Progenitor cell of endocrine pancreas (in vitro differentiated cells): ENCODE measurements at regions not wholly inside any gene's neighbourhood (a gene's known extent, or its start where the extent isn't known, plus 50 kb on each side); places are given as distances from the start of the nearest gene placed in this dataset.
"Not testable (repeated sequence)": the region's sequence is repeated elsewhere in the genome, so short reads cannot be mapped to it uniquely, and the experiment has no call there.

Source experiments
- DNase-seq: peaks from one replicate; pipeline ENCODE4 v3.0.0; 2021; ENCODE audit warnings: low spot score; ENCODE audit not compliant: unreplicated experiment
- H3K27ac Mint-ChIP-seq: 2 replicates; pipeline ENCODE4 v1.8.0; 2021; ENCODE audit warnings: mild to moderate bottlenecking, moderate library complexity, mixed read lengths
- H3K27me3 Mint-ChIP-seq: 2 replicates; pipeline ENCODE4 v1.8.0; 2021; ENCODE audit warnings: mixed read lengths
- H3K36me3 Mint-ChIP-seq: 2 replicates; pipeline ENCODE4 v1.8.0; 2022; ENCODE audit warnings: mixed read lengths; ENCODE audit not compliant: insufficient read depth
- H3K4me1 Mint-ChIP-seq: 2 replicates; pipeline ENCODE4 v1.8.0; 2021; ENCODE audit warnings: low read depth, mixed read lengths
- H3K4me3 Mint-ChIP-seq: 2 replicates; pipeline ENCODE4 v1.8.0; 2021; ENCODE audit warnings: low read depth, mild to moderate bottlenecking, moderate library complexity, mixed read lengths
- H3K9me3 Mint-ChIP-seq: 2 replicates; pipeline ENCODE4 v1.8.0; 2021; ENCODE audit warnings: low read depth, mixed read lengths
- TF ChIP-seq, protein P1 (sequence below): fragments of 200-600 bp; sonication (generic); IDR thresholded peaks from one replicate; pipeline ENCODE4 v1.5.0; 2021; ENCODE audit warnings: antibody characterized with exemption, mild to moderate bottlenecking; ENCODE audit not compliant: unreplicated experiment

DNA sequence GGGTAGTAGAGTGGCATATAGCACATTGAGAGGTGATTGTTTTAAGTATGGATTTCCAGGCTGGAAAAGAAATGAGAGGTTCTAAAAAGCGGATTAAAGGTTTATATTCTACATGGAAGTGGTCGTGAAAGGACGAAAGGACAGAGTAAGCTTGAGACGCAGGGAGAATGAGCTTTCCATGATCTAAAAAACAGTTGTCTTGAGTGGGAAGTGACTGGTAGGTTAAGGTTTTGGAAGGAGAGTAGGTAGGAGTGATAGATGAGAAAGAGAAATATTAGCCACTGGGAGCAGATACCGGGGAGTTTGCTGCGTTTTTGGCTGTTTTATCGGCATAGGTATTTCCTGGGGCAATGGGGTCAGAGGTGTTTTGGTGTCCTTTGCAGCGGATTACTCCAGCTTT is 750.6 kb upstream of the ADGRB3 start:
- TF ChIP-seq, protein P1, sequence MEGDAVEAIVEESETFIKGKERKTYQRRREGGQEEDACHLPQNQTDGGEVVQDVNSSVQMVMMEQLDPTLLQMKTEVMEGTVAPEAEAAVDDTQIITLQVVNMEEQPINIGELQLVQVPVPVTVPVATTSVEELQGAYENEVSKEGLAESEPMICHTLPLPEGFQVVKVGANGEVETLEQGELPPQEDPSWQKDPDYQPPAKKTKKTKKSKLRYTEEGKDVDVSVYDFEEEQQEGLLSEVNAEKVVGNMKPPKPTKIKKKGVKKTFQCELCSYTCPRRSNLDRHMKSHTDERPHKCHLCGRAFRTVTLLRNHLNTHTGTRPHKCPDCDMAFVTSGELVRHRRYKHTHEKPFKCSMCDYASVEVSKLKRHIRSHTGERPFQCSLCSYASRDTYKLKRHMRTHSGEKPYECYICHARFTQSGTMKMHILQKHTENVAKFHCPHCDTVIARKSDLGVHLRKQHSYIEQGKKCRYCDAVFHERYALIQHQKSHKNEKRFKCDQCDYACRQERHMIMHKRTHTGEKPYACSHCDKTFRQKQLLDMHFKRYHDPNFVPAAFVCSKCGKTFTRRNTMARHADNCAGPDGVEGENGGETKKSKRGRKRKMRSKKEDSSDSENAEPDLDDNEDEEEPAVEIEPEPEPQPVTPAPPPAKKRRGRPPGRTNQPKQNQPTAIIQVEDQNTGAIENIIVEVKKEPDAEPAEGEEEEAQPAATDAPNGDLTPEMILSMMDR, result no peak
- Mint-ChIP-seq H3K4me3 (no peak overlapping the region), H3K9me3 (peaks cover 12% of the 10 kb centered on the region), H3K4me1 (no peaks in the 10 kb centered on the region), H3K27ac (no peak overlapping the region), H3K27me3 (no peaks in the 10 kb centered on the region), H3K36me3 (no peaks in the 10 kb centered on the region)
- DNase-seq, result no peak

DNA sequence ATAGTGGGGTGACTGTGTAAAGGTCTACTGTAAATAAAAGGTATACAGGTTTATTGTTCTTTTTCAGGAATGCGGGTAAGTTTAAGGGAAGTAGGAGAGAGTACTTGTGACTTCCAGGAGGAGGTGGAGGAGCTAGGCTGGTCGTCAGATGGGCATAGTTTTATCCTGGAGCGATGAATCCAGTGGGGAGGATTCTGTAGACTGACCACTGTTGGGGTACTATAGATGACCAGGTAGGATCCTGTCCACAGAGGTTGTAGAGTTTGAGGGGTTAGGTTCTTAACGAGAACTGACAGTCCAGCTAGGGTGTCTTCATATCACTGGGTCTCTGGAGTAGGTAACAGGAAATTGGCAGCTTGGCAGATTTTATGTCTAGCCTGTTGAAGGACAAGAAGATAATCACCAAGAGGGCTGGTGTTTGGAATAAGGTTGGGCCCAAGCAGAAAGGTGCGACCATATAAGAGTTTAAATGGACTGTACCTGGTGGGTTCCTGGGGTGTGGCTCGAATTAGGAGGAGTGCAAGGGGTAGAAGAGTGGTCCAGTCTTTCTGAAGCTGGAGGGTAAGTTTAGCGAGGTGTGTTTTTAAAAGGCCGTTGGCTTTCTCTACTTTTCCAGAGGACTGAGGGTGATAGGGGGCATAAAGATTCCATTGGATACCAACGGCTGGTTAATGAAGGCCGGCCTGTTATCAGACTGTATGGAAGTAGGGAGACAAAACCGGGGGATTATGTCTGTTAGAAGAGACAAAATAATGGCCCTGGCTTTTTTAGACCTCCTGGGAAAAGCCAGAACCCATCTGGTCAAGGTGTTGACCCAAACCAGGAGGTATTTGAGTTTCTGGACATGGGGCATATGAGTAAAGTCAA is 751.3 kb upstream of the ADGRB3 start:
- no peak for DNase-seq
- TF ChIP-seq, protein P1, result no peak
- H3K27ac Mint-ChIP-seq, result no peak overlapping the region
- H3K9me3 Mint-ChIP-seq, result peaks cover 12% of the 10 kb centered on the region
- H3K4me1 Mint-ChIP-seq, result no peaks in the 10 kb centered on the region
- no peaks in the 10 kb centered on the region for H3K36me3 Mint-ChIP-seq
- H3K4me3 Mint-ChIP-seq, result no peak overlapping the region
- no peaks in the 10 kb centered on the region for H3K27me3 Mint-ChIP-seq

DNA sequence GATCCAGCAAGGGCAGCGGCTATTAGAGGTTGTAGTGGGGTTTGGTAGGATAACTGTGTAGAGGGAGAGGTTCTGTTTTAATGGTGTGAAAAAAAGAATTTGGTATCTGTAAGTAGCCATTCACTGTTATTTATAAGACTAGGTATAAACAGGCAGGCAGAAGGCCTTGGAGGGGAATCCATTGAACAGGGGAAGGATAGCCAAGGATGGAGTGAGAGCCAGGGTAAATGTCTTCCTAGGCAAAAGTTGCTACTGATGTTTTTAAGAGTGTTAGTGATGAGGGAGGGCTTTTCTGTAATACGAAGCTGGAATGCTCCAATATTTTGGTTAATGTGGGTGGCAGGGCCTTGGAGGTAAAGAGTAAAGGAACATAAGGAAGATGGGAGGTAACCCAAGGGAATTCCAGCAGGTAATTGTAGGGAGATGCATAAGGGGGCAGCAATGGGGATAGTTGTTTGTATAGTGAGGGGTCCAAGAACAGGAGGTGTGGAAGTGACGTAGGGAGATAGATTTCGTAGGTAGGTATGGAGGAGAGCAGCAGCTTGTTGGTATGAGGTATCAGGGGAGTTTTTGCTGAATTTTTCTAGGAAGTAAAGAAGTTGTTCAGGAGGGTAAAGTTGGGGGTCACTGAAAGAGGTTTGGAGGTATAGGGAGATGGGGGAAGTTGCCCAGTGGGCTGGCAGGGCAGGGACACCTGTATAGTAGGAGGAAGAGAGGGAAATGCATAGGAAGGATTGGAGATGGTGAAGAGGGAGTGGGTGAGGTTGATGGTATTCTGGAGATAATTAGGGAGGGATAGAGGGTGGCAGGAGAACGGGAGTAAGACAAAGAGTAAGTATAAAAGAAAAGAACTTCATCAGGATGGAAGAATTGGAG is 752.4 kb upstream of the ADGRB3 start:
- Mint-ChIP-seq H3K4me1 (no peaks in the 10 kb centered on the region), H3K9me3 (peaks cover 8% of the 10 kb centered on the region), H3K27ac (no peak overlapping the region), H3K27me3 (no peaks in the 10 kb centered on the region), H3K36me3 (no peaks in the 10 kb centered on the region), H3K4me3 (no peak overlapping the region)
- TF ChIP-seq, protein P1, result no peak
- DNase-seq, result no peak

DNA sequence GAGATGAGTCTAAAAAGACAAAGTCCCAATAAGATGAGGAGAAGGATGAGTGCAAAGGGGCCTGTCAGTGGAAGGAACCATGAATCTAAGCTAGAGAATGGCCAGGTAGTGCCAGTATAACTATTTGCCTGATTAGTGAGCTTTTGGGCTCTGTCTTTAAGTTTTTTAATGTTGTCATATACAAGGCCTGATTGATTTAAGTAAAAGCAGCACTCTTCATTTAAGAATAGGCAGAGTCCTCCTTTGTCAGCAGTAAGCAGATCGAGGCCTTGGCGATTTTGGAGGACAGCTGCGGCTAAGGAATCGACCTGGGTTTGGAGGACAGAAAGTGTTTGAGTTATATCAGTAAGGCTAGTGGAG is 753.4 kb upstream of the ADGRB3 start:
- no peaks in the 10 kb centered on the region for H3K27me3 Mint-ChIP-seq
- peaks cover 8% of the 10 kb centered on the region for H3K9me3 Mint-ChIP-seq
- TF ChIP-seq, protein P1, result no peak
- H3K4me1 Mint-ChIP-seq, result no peaks in the 10 kb centered on the region
- no peak overlapping the region for H3K27ac Mint-ChIP-seq
- no peaks in the 10 kb centered on the region for H3K36me3 Mint-ChIP-seq
- no peak for DNase-seq
- H3K4me3 Mint-ChIP-seq, result no peak overlapping the region

DNA sequence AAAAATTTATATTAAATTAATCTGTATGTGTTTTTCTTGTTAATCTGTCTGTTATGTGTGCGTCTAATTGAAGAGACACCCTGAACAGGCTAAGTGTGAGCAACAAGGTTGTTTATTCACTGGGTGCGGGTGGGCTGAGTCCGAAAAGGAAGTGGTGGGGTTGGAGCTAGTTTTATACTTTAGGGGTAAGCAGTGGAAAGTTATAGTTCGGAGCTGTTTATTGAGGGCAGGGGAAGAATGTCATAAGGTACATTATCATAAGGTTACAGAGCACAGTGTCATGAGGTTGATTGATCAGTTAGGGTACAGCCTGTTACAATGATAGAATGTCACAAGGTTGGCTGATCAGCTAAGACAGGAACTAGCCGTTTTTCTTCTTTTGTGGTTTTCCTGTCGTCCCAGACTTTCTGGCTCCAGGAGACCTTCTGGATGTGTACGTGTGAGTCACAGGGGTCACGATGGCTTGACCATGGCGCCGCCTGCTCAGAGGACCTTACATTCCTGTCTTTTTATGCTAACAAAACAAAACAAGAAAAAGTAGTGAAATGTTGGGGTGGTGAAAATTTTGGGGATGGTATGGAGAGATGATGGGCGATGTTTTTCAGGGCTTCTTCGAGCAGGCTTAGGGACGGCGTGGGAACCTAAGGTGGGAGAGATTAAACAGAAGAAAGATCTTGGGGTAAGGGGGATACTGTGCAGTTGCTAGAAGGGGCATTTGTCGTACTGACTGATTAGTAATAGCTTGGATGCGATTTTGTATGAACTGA is 754.0 kb upstream of the ADGRB3 start:
- H3K27ac Mint-ChIP-seq, result no peak overlapping the region
- no peaks in the 10 kb centered on the region for H3K36me3 Mint-ChIP-seq
- DNase-seq, result no peak
- TF ChIP-seq, protein P1, result no peak
- peaks cover 8% of the 10 kb centered on the region for H3K9me3 Mint-ChIP-seq
- H3K27me3 Mint-ChIP-seq, result no peaks in the 10 kb centered on the region
- H3K4me1 Mint-ChIP-seq, result no peaks in the 10 kb centered on the region
- H3K4me3 Mint-ChIP-seq, result no peak overlapping the region

DNA sequence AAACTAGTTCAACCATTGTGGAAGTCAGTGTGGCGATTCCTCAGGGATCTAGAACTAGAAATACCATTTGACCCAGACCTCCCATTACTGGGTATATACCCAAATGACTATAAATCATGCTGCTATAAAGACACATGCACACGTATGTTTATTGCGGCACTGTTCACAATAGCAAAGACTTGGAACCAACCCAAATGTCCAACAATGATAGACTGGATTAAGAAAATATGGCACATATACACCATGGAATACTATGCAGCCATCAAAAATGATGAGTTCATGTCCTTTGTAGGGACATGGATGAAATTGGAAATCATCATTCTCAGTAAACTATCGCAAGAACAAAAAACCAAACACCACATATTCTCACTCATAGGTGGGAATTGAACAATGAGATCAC is 754.7 kb upstream of the ADGRB3 start:
- H3K9me3 Mint-ChIP-seq, H3K4me3 Mint-ChIP-seq: not testable (repeated sequence)

DNA sequence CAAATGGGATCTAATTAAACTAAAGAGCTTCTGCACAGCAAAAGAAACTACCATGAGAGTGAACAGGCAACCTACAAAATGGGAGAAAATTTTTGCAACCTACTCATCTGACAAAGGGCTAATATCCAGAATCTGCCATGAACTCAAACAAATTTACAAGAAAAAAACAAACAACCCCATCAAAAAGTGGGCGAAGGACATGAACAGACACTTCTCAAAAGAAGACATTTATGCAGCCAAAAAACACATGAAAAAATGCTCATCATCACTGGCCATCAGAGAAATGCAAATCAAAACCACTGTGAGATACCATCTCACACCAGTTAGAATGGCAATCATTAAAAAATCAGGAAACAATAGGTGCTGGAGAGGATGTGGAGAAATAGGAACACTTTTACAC is 755.2 kb upstream of the ADGRB3 start:
- H3K27ac Mint-ChIP-seq, H3K4me3 Mint-ChIP-seq, DNase-seq, H3K4me1 Mint-ChIP-seq, H3K36me3 Mint-ChIP-seq, H3K9me3 Mint-ChIP-seq, H3K27me3 Mint-ChIP-seq: not testable (repeated sequence)

More for the DNA sequence above, 754.7 kb upstream of the ADGRB3 start:
- H3K27me3 Mint-ChIP-seq, H3K27ac Mint-ChIP-seq, H3K36me3 Mint-ChIP-seq, H3K4me1 Mint-ChIP-seq, DNase-seq: not testable (repeated sequence)
